K562 (cell line): ENCODE measurements at regions not wholly inside any gene's neighbourhood (a gene's known extent, or its start where the extent isn't known, plus 50 kb on each side); places are given as distances from the start of the nearest gene placed in this dataset.

ENCODE experiments used
- ATAC-seq: fragments of 200-7000 bp; cut with Tn5 transposase; 3 replicates; pipeline ENCODE4 v1.9.1; 2020; ENCODE audit warnings: moderate library complexity
- BruUV-seq: library from RNA; stranded (reverse); fragments of 400-500 nt; replicated peaks from 2 replicates; lab custom pipeline; 2021; lab: Mats Ljungman, UMichigan
- CTCF ChIA-PET: fragments of 300-600 bp; formaldehyde crosslinking; extraction: SDS; loops from one replicate; lab custom pipeline; 2021; ENCODE audit warnings: low intra/inter-chr PET ratio; lab: Yijun Ruan, JAX
- POLR2A ChIA-PET: fragments of 300-600, 350-650 bp; sonication (Branson Sonifier 250); formaldehyde crosslinking; extraction: SDS; loops from one replicate; lab custom pipeline; 2021; ENCODE audit warnings: antibody characterized with exemption, inconsistent platforms; lab: Yijun Ruan, JAX
- DNase-seq, 4 experiments: peaks; one replicate each; pipeline versions ENCODE4 v3.0.0 to v3.0.0-alpha.2; 2011 to 2018; ENCODE audit warnings: low spot score in 3 of 4, mixed read lengths in 3 of 4; ENCODE audit errors: extremely low read depth in 1 of 4
- FAIRE-seq: peaks from 2 replicates; lab custom pipeline; 2011; peaks lifted over from hg19 to GRCh38; lab: Jason Lieb, UNC
- H2AFZ ChIP-seq: 2 replicates; pipeline ENCODE4 v1.6.0; 2011; ENCODE audit warnings: low read depth, low read length, control low read depth, inconsistent platforms
- H3K27ac ChIP-seq: fragments of 200-600 bp; 3 replicates; pipeline ENCODE4 v1.8.0; 2011; ENCODE audit warnings: low read depth, mild to moderate bottlenecking, control low read depth, inconsistent platforms, low read length, moderate library complexity, mixed read lengths; ENCODE audit errors: extremely low read depth
- H3K27me3 ChIP-seq, 2 experiments: fragments of 300-600 bp in 1 of 2; 2 replicates in 1 of 2; 3 replicates in 1 of 2; pipeline versions ENCODE4 v1.6.0 to v1.8.0; 2011; ENCODE audit warnings: inconsistent platforms in 2 of 2, low read length in 2 of 2, mild to moderate bottlenecking in 1 of 2, mixed read lengths in 1 of 2, moderate library complexity in 1 of 2; ENCODE audit not compliant: control insufficient read depth in 2 of 2, insufficient read depth in 2 of 2
- H3K36me3 ChIP-seq: fragments of 300-600 bp; 3 replicates; pipeline ENCODE4 v1.8.0; 2011; ENCODE audit warnings: mild to moderate bottlenecking, low read length, inconsistent platforms; ENCODE audit not compliant: control insufficient read depth, insufficient read depth
- H3K4me1 ChIP-seq, 2 experiments: fragments of 200-600 bp in 1 of 2; replicated peaks in 1 of 2; 2 replicates in 1 of 2; 3 replicates in 1 of 2; pipeline versions ENCODE4 v1.5.1 to v1.8.0; 2011; ENCODE audit warnings: inconsistent platforms in 2 of 2, low read length in 2 of 2, mild to moderate bottlenecking in 1 of 2, mixed read lengths in 1 of 2, moderate library complexity in 1 of 2; ENCODE audit not compliant: control insufficient read depth in 2 of 2, insufficient read depth in 2 of 2
- H3K4me2 ChIP-seq: 2 replicates; pipeline ENCODE4 v1.6.1; 2011; ENCODE audit warnings: low read length, control low read depth, inconsistent platforms, mixed read lengths; ENCODE audit not compliant: insufficient read depth
- H3K4me3 ChIP-seq: fragments of 200-600 bp; sonication (generic), shearing (Covaris generic); 2 replicates; pipeline ENCODE4 v1.5.1; 2016; ENCODE audit warnings: control low read depth, inconsistent platforms
- H3K79me2 ChIP-seq: fragments of 200-600 bp; 3 replicates; pipeline ENCODE4 v1.8.0; 2011; ENCODE audit warnings: low read length, inconsistent platforms; ENCODE audit not compliant: control insufficient read depth, insufficient read depth
- H3K9ac ChIP-seq, 2 experiments: 2 replicates each; pipeline versions ENCODE4 v1.6.0 to v1.6.1; 2011; ENCODE audit warnings: low read depth in 2 of 2, low read length in 2 of 2, control low read depth in 1 of 2, inconsistent platforms in 1 of 2, mild to moderate bottlenecking in 1 of 2, mixed read lengths in 1 of 2; ENCODE audit not compliant: insufficient read depth in 1 of 2
- H3K9me1 ChIP-seq: one replicate; pipeline ENCODE4 v1.6.0; 2011; ENCODE audit warnings: inconsistent platforms, mild to moderate bottlenecking, low read length, moderate library complexity; ENCODE audit not compliant: control insufficient read depth, insufficient read depth
- H3K9me3 ChIP-seq: replicated peaks from 2 replicates; pipeline ENCODE4 v1.5.1; 2011; ENCODE audit warnings: low read depth, low read length, inconsistent platforms; ENCODE audit not compliant: control insufficient read depth, insufficient read depth
- H4K20me1 ChIP-seq: replicated peaks from 2 replicates; pipeline ENCODE4 v1.6.1; 2011; ENCODE audit warnings: low read length, inconsistent platforms, mixed read lengths; ENCODE audit not compliant: control insufficient read depth, insufficient read depth
- BHLHE40 ChIP-seq: IDR thresholded peaks from 2 replicates; pipeline ENCODE4 v1.6.1; 2011; ENCODE audit warnings: low read length, improper control_type of control experiment
- ELF4 ChIP-seq: fragments of 450-650 bp; formaldehyde crosslinking; IDR thresholded peaks from 2 replicates; pipeline ENCODE4 v1.4.0; 2022; ENCODE audit warnings: missing genetic modification characterization
- HEY1 ChIP-seq: fragments of 250-450 bp; sonication (Bioruptor Pico); IDR thresholded peaks from 2 replicates; pipeline ENCODE4 v1.5.0; 2020; ENCODE audit warnings: mild to moderate bottlenecking, moderate library complexity, borderline replicate concordance
- HLTF ChIP-seq: fragments of 450-650 bp; IDR thresholded peaks from 2 replicates; pipeline ENCODE4 v1.6.1; 2016
- MAZ ChIP-seq, 2 experiments: fragments of 450-650 bp in 1 of 2; sonication (generic) in 1 of 2; formaldehyde crosslinking; IDR thresholded peaks in 1 of 2; conservative IDR thresholded peaks in 1 of 2; 2 replicates each; pipeline versions ENCODE4 v1.4.0 to v1.5.0; 2020; ENCODE audit warnings: mild to moderate bottlenecking in 1 of 2, missing genetic modification reagents in 1 of 2
- ZNF764 ChIP-seq: fragments of 250-450 bp; sonication (Bioruptor Pico); IDR thresholded peaks from 2 replicates; pipeline ENCODE4 v1.4.0; 2020; ENCODE audit warnings: low read depth, mild to moderate bottlenecking, moderate library complexity
- WGBS: fragments of 100-300 bp; shearing (Covaris generic); methylation state at CpG from one replicate; pipeline ENCODE4 v1.1.6; 2016; ENCODE audit warnings: low coverage, mixed read lengths; ENCODE audit not compliant: insufficient coverage; ENCODE audit errors: missing lambda C conversion rate; 5-methylcytosine and 5-hydroxymethylcytosine counted together
- in situ Hi-C: fragments of 300-500 bp; cut with MboI; formaldehyde crosslinking; loops from 4 replicates; pipeline ENCODE4 v1.15.0; 2018; ENCODE audit warnings: inconsistent platforms, mixed read lengths
- intact Hi-C: fragments of 100-400 bp; cut with micrococcal nuclease; formaldehyde crosslinking; loops from 2 replicates; pipeline ENCODE4 v1.14.2; 2022
- TF ChIP-seq, protein P1 (sequence below): sonication (generic); formaldehyde crosslinking; IDR thresholded peaks from 2 replicates; pipeline ENCODE4 v1.8.0; 2022; ENCODE audit warnings: missing genetic modification reagents, mild to moderate bottlenecking, borderline replicate concordance
- TF ChIP-seq, protein P2 (sequence below): fragments of 200-800 bp; sonication (Bioruptor generic); IDR thresholded peaks from 2 replicates; pipeline ENCODE4 v1.6.1; 2016; ENCODE audit warnings: missing genetic modification characterization, missing compliant biosample characterization
- TF ChIP-seq, protein P3 (sequence below), 2 experiments: fragments of 450-650 bp; IDR thresholded peaks; 2 replicates each; pipeline ENCODE4 v1.6.1; 2016

DNA sequence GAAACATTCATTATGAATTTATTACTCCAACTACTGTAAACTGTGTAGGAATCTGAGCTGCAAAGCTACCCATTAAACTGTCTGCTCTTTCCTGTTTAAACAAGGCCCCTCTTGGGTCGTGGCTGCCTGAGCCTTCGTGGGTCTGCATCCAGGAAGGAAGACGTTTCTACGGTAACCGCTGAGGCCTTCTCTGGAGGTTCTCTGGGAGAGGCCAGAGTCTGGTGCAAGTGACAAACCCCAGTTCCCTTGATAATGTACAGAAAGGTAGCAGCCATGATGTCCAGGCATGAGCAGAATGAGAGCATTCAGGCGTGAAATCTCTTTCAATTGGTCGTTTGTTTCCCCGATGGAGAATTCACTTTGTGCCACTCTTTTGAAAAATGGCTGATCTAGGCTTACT, 350.2 kb downstream of the PLPP3 start (continued):
- TF ChIP-seq, protein P1, sequence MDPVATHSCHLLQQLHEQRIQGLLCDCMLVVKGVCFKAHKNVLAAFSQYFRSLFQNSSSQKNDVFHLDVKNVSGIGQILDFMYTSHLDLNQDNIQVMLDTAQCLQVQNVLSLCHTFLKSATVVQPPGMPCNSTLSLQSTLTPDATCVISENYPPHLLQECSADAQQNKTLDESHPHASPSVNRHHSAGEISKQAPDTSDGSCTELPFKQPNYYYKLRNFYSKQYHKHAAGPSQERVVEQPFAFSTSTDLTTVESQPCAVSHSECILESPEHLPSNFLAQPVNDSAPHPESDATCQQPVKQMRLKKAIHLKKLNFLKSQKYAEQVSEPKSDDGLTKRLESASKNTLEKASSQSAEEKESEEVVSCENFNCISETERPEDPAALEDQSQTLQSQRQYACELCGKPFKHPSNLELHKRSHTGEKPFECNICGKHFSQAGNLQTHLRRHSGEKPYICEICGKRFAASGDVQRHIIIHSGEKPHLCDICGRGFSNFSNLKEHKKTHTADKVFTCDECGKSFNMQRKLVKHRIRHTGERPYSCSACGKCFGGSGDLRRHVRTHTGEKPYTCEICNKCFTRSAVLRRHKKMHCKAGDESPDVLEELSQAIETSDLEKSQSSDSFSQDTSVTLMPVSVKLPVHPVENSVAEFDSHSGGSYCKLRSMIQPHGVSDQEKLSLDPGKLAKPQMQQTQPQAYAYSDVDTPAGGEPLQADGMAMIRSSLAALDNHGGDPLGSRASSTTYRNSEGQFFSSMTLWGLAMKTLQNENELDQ = no peak

DNA sequence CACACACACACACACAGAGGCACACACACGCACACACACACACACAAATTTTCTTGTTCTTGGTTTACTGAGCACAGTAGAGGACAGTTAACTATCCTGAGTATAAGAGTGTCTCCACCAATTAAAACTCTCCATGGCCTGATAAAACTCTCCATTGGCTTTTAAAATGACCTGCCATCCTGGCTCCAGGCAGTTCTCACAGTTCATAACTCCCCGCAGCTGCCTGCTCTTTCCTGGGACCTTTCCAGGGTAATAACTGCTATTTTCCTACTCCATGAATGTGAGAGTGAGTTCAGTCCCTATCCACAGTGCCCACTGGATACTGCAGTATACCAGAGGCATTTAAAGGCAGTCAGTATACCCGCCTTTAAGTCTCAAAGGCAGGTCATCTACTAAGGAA, 351.5 kb downstream of the PLPP3 start:
- ChIA-PET POLR2A (no interaction called here), CTCF (no interaction called here)
- BruUV-seq = no TSS peak
- no peak for FAIRE-seq
- Histone ChIP-seq H3K4me3 (no peak overlapping the region), H3K4me2 (no peak overlapping the region), H3K79me2 (no peaks in the 10 kb centered on the region), H3K9me3 (no peaks in the 10 kb centered on the region), H3K27ac (no peak overlapping the region), H3K36me3 (no peaks in the 10 kb centered on the region), H3K4me1 (no peaks in the 10 kb centered on the region), H3K9ac (no peak overlapping the region), H3K9me1 (no peaks in the 10 kb centered on the region), H4K20me1 (no peaks in the 10 kb centered on the region), H3K27me3 (no peaks in the 10 kb centered on the region), H2AFZ (no peak overlapping the region)
- intact Hi-C loops = no loop called here
- in situ Hi-C loops = no loop called here
- ATAC-seq = no peak
- WGBS = 0% methylated on average over 2 of the region's 3 CpGs
- no peak for DNase-seq
- TF ChIP-seq ZNF764 (CRISPR knock-in tag) (no peak), HEY1 (no peak), MAZ (CRISPR knock-in tag; conservative IDR thresholded peaks at IDR 0.05 in 1 of 2, IDR thresholded peaks at IDR 0.05 in 1 of 2) (no peak), BHLHE40 (no peak), ELF4 (CRISPR knock-in tag) (no peak), HLTF (no peak)
- TF ChIP-seq, protein P2, sequence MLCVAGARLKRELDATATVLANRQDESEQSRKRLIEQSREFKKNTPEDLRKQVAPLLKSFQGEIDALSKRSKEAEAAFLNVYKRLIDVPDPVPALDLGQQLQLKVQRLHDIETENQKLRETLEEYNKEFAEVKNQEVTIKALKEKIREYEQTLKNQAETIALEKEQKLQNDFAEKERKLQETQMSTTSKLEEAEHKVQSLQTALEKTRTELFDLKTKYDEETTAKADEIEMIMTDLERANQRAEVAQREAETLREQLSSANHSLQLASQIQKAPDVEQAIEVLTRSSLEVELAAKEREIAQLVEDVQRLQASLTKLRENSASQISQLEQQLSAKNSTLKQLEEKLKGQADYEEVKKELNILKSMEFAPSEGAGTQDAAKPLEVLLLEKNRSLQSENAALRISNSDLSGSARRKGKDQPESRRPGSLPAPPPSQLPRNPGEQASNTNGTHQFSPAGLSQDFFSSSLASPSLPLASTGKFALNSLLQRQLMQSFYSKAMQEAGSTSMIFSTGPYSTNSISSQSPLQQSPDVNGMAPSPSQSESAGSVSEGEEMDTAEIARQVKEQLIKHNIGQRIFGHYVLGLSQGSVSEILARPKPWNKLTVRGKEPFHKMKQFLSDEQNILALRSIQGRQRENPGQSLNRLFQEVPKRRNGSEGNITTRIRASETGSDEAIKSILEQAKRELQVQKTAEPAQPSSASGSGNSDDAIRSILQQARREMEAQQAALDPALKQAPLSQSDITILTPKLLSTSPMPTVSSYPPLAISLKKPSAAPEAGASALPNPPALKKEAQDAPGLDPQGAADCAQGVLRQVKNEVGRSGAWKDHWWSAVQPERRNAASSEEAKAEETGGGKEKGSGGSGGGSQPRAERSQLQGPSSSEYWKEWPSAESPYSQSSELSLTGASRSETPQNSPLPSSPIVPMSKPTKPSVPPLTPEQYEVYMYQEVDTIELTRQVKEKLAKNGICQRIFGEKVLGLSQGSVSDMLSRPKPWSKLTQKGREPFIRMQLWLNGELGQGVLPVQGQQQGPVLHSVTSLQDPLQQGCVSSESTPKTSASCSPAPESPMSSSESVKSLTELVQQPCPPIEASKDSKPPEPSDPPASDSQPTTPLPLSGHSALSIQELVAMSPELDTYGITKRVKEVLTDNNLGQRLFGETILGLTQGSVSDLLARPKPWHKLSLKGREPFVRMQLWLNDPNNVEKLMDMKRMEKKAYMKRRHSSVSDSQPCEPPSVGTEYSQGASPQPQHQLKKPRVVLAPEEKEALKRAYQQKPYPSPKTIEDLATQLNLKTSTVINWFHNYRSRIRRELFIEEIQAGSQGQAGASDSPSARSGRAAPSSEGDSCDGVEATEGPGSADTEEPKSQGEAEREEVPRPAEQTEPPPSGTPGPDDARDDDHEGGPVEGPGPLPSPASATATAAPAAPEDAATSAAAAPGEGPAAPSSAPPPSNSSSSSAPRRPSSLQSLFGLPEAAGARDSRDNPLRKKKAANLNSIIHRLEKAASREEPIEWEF (CRISPR knock-in tag) = no peak
- TF ChIP-seq, protein P3, sequence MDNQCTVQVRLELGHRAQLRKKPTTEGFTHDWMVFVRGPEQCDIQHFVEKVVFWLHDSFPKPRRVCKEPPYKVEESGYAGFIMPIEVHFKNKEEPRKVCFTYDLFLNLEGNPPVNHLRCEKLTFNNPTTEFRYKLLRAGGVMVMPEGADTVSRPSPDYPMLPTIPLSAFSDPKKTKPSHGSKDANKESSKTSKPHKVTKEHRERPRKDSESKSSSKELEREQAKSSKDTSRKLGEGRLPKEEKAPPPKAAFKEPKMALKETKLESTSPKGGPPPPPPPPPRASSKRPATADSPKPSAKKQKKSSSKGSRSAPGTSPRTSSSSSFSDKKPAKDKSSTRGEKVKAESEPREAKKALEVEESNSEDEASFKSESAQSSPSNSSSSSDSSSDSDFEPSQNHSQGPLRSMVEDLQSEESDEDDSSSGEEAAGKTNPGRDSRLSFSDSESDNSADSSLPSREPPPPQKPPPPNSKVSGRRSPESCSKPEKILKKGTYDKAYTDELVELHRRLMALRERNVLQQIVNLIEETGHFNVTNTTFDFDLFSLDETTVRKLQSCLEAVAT (IDR thresholded peaks at IDR 0.05) = no peak
